Peyer's patch (tissue), 4 donors: ENCODE measurements at regions not wholly inside any gene's neighbourhood (a gene's known extent, or its start where the extent isn't known, plus 50 kb on each side); places are given as distances from the start of the nearest gene placed in this dataset.
"Not testable (repeated sequence)": the region's sequence is repeated elsewhere in the genome, so short reads cannot be mapped to it uniquely, and the experiment has no call there.

Experiments used
- POLR2A ChIP-seq, 2 donors: fragments of 450-650 bp; IDR thresholded peaks; one replicate each; pipeline ENCODE4 v1.5.1; 2017; ENCODE audit warnings: antibody characterized with exemption in 2 of 2, mild to moderate bottlenecking in 2 of 2, moderate library complexity in 2 of 2
- TF ChIP-seq, protein P1 (sequence below), 6 experiments: fragments of 450-650 bp in 4 of 6; fragments of 200-600 bp in 2 of 6; sonication (generic) in 1 of 6; IDR thresholded peaks; one replicate each; pipeline ENCODE4 v1.5.1; 2017 to 2019; ENCODE audit warnings: antibody characterized with exemption in 6 of 6, mild to moderate bottlenecking in 3 of 6, moderate library complexity in 1 of 6

DNA sequence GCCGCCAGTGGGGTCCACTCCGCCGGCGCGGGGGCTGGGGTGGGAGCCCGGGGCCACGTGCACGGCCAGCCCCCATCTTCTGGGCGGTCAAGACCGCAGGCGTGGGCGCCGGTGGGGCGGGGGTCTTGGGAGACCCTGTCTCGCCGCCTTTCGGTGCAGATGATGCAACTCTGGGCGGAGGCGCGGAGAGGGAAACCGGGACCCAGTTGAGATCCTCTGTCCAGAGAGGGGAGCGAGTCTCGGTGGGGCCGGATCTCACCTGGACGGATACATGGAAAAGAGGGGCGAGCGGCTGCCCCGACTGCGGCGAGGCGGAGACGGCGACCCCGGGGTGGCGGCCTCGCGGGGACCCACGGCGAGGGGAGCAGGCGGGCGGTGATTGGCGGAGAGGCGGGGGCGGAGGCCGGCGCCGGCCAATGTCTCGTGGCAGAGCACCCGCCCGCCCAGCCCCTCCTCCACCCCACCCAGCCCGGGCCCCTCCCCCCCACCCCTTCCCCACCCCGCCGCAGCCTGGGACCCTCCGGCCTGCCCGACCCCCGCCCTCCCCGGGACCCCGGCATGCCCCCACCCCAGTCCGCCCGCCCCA, 4054.1 kb upstream of the TPTE start:
- TF ChIP-seq POLR2A (IDR thresholded peaks at IDR 0.05), result not testable (repeated sequence)
- TF ChIP-seq, protein P1, sequence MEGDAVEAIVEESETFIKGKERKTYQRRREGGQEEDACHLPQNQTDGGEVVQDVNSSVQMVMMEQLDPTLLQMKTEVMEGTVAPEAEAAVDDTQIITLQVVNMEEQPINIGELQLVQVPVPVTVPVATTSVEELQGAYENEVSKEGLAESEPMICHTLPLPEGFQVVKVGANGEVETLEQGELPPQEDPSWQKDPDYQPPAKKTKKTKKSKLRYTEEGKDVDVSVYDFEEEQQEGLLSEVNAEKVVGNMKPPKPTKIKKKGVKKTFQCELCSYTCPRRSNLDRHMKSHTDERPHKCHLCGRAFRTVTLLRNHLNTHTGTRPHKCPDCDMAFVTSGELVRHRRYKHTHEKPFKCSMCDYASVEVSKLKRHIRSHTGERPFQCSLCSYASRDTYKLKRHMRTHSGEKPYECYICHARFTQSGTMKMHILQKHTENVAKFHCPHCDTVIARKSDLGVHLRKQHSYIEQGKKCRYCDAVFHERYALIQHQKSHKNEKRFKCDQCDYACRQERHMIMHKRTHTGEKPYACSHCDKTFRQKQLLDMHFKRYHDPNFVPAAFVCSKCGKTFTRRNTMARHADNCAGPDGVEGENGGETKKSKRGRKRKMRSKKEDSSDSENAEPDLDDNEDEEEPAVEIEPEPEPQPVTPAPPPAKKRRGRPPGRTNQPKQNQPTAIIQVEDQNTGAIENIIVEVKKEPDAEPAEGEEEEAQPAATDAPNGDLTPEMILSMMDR (IDR thresholded peaks at IDR 0.05), result not testable (repeated sequence)
